HG03095 (cell line): ENCODE measurements at regions not wholly inside any gene's neighbourhood (a gene's known extent, or its start where the extent isn't known, plus 50 kb on each side); places are given as distances from the start of the nearest gene placed in this dataset.

ENCODE experiments used
- ATAC-seq: cut with Tn5 transposase; IDR thresholded peaks from one replicate; pipeline ENCODE4 v1.9.1; 2021; ENCODE audit warnings: moderate library complexity; ENCODE audit not compliant: unreplicated experiment

GRCh38 chr2:43129676-43130547, 96.5 kb downstream of the ZFP36L2 start:
- no peak for ATAC-seq

GRCh38 chr2:43128559-43128955, 97.8 kb downstream of the ZFP36L2 start:
- ATAC-seq = no peak

GRCh38 chr2:43127941-43128558, 98.4 kb downstream of the ZFP36L2 start:
- no peak for ATAC-seq

GRCh38 chr2:43127208-43127940, 99.0 kb downstream of the ZFP36L2 start:
- ATAC-seq = no peak

GRCh38 chr2:43126817-43127207, 99.6 kb downstream of the ZFP36L2 start:
- ATAC-seq = no peak

- no peak for ATAC-seq
Observed at GRCh38 chr2:43125090-43125998, 101.1 kb downstream of the ZFP36L2 start.

GRCh38 chr2:43124687-43125057, 101.7 kb downstream of the ZFP36L2 start:
- no peak for ATAC-seq

- ATAC-seq = no peak
Observed at GRCh38 chr2:43123981-43124686, 102.3 kb downstream of the ZFP36L2 start.

GRCh38 chr2:43123486-43123885, 102.9 kb downstream of the ZFP36L2 start:
- no peak for ATAC-seq

- no peak for ATAC-seq
Observed at GRCh38 chr2:43123028-43123427, 103.4 kb downstream of the ZFP36L2 start.

- no peak for ATAC-seq
Observed at GRCh38 chr2:43121580-43122314, 104.7 kb downstream of the ZFP36L2 start.

GRCh38 chr2:43119303-43119702, 107.1 kb downstream of the ZFP36L2 start:
- ATAC-seq = no peak

GRCh38 chr2:43117521-43118143, 108.8 kb downstream of the ZFP36L2 start:
- no peak for ATAC-seq

GRCh38 chr2:43116988-43117387, 109.4 kb downstream of the ZFP36L2 start:
- no peak for ATAC-seq

- no peak for ATAC-seq
Observed at GRCh38 chr2:43115881-43116280, 110.5 kb downstream of the ZFP36L2 start.

GRCh38 chr2:43114210-43114609, 112.2 kb downstream of the ZFP36L2 start:
- no peak for ATAC-seq

GRCh38 chr2:43111788-43112554, 114.4 kb downstream of the ZFP36L2 start:
- ATAC-seq = no peak

GRCh38 chr2:43110442-43110871, 115.9 kb downstream of the ZFP36L2 start:
- no peak for ATAC-seq
